ENCODE measurements at regions not wholly inside any gene's neighbourhood (a gene's known extent, or its start where the extent isn't known, plus 50 kb on each side); places are given as distances from the start of the nearest gene placed in this dataset.

- H3K79me2 ChIP-seq (ENCODE audit: control insufficient read depth, insufficient read depth, low read length): no peaks in the 10 kb centered on the region
- peaks cover 3% of the 10 kb centered on the region; the same call in 2 of the 3 replicates for H3K9me3 ChIP-seq (replicated peaks; ENCODE audit: control insufficient read depth, insufficient read depth, low read length)
- H2AFZ ChIP-seq (ENCODE audit: control insufficient read depth, low read depth, low read length): no peak overlapping the region
- peaks cover 13% of the 10 kb centered on the region for H3K4me1 ChIP-seq (ENCODE audit: control insufficient read depth, insufficient read depth, low read length)
- intact Hi-C loops (cut with micrococcal nuclease; ENCODE audit: unreplicated experiment) (no loop called here), in situ Hi-C loops (cut with MboI) (no loop called here)
- no peak overlapping the region for H3K9ac ChIP-seq (ENCODE audit: control insufficient read depth, insufficient read depth, low read length)
- no peaks in the 10 kb centered on the region for H3K27me3 ChIP-seq (replicated peaks in 1 of 2; ENCODE audit: control insufficient read depth in 2 of 2, insufficient read depth in 2 of 2, low read length in 1 of 2)
- TF ChIP-seq SPI1 (IDR thresholded peaks at IDR 0.05; ENCODE audit: borderline replicate concordance, insufficient read depth, low read depth, low read length): peak; percentile 23; the same call in 1 of the 2 replicates
- no peak for TF ChIP-seq BHLHE40 (IDR thresholded peaks at IDR 0.05; ENCODE audit: borderline replicate concordance in 1 of 2, low read depth in 2 of 2, low read length in 1 of 2)
- ChIA-PET POLR2A (interaction anchor here (0.5 kb wide), 1 partner anchor 741 kb away, joined by 4 read pairs; no protein-coding TSS in a partner anchor), SMC1A (ENCODE audit: uncharacterized antibody, unreplicated experiment) (interaction anchor here (1.0 kb wide), 1 partner anchor 367 kb away, joined by 3 read pairs; no protein-coding TSS in a partner anchor), CTCF (no interaction called here), RAD21 (ENCODE audit: unreplicated experiment) (no interaction called here)
- no peak overlapping the region for H3K4me2 ChIP-seq (ENCODE audit: control insufficient read depth, insufficient read depth)
- 37% methylated on average over 8 of the region's 8 CpGs for WGBS (ENCODE audit: insufficient coverage, insufficient replicate concordance, low lambda C conversion rate, missing lambda C conversion rate)
- no peak overlapping the region for H3K4me3 ChIP-seq
- no peaks in the 10 kb centered on the region for H4K20me1 ChIP-seq (ENCODE audit: control insufficient read depth, insufficient read depth)
- ATAC-seq (no peak), FAIRE-seq (no peak), DNase-seq (ENCODE audit: low read depth, low spot score) (no peak)
- BruUV-seq (replicated peaks): no TSS peak
- no peaks in the 10 kb centered on the region for H3K36me3 ChIP-seq (ENCODE audit: control insufficient read depth in 2 of 2, insufficient read depth in 2 of 2, low read length in 1 of 2)
- H3K27ac ChIP-seq (ENCODE audit: control insufficient read depth, insufficient read depth): no peak overlapping the region
Measured at GRCh38 chr4:152009983-152010709, 249.3 kb upstream of the GATB start.

- no peak for ATAC-seq
- TF ChIP-seq SUPT20H (IDR thresholded peaks at IDR 0.05; ENCODE audit: borderline replicate concordance, control insufficient read depth, low read depth, low read length): no peak
- TF ChIP-seq ZNF384 (IDR thresholded peaks at IDR 0.05; ENCODE audit: borderline replicate concordance, low read depth, low read length): no peak
- TF ChIP-seq STAT3 (IDR thresholded peaks at IDR 0.05; ENCODE audit: low read depth, low read length): no peak
- no peak for TF ChIP-seq JUND (IDR thresholded peaks at IDR 0.05; ENCODE audit: low read depth, low read length)
- TF ChIP-seq REST (IDR thresholded peaks at IDR 0.05; ENCODE audit: low read depth, low read length): no peak
- TF ChIP-seq MTA2 (IDR thresholded peaks at IDR 0.05; ENCODE audit: low read depth): no peak
- no peak for TF ChIP-seq IRF4 (IDR thresholded peaks at IDR 0.05; ENCODE audit: low read depth, low read length)
- no peak for TF ChIP-seq HCFC1 (IDR thresholded peaks at IDR 0.05; ENCODE audit: low read length)
- TF ChIP-seq EP300 (IDR thresholded peaks at IDR 0.05; ENCODE audit: borderline replicate concordance in 1 of 2, control insufficient read depth in 1 of 2, low read depth in 2 of 2, low read length in 2 of 2): no peak
- no peak for TF ChIP-seq SPI1 (IDR thresholded peaks at IDR 0.05; ENCODE audit: borderline replicate concordance, insufficient read depth, low read depth, low read length)
- no peak for TF ChIP-seq HDGF (IDR thresholded peaks at IDR 0.05)
Measured at GRCh38 chr4:152009031-152009670, 248.3 kb upstream of the GATB start.

More at GRCh38 chr4:152009031-152009670, 248.3 kb upstream of the GATB start:
- intact Hi-C loops (cut with micrococcal nuclease; ENCODE audit: unreplicated experiment): no loop called here
- Histone ChIP-seq H3K9ac (ENCODE audit: control insufficient read depth, insufficient read depth, low read length) (no peak overlapping the region), H2AFZ (ENCODE audit: control insufficient read depth, low read depth, low read length) (no peak overlapping the region), H3K4me1 (ENCODE audit: control insufficient read depth, insufficient read depth, low read length) (peaks cover 5% of the 10 kb centered on the region), H3K9me3 (replicated peaks; ENCODE audit: control insufficient read depth, insufficient read depth, low read length) (peaks cover 3% of the 10 kb centered on the region; the same call in 2 of the 3 replicates), H4K20me1 (ENCODE audit: control insufficient read depth, insufficient read depth) (no peaks in the 10 kb centered on the region), H3K36me3 (ENCODE audit: control insufficient read depth in 2 of 2, insufficient read depth in 2 of 2, low read length in 1 of 2) (no peaks in the 10 kb centered on the region), H3K79me2 (ENCODE audit: control insufficient read depth, insufficient read depth, low read length) (no peaks in the 10 kb centered on the region), H3K4me3 (no peak overlapping the region), H3K27me3 (replicated peaks in 1 of 2; ENCODE audit: control insufficient read depth in 2 of 2, insufficient read depth in 2 of 2, low read length in 1 of 2) (no peaks in the 10 kb centered on the region), H3K4me2 (ENCODE audit: control insufficient read depth, insufficient read depth) (no peak overlapping the region), H3K27ac (ENCODE audit: control insufficient read depth, insufficient read depth) (no peak overlapping the region)
- SMC1A ChIA-PET (ENCODE audit: uncharacterized antibody, unreplicated experiment): interaction anchor here (1.0 kb wide), 1 partner anchor 368 kb away, joined by 3 read pairs; no protein-coding TSS in a partner anchor
- POLR2A ChIA-PET: interaction anchor here (0.5 kb wide), 1 partner anchor 740 kb away, joined by 4 read pairs; no protein-coding TSS in a partner anchor
- CTCF ChIA-PET: no interaction called here
- in situ Hi-C loops (cut with MboI): no loop called here
- RAD21 ChIA-PET (ENCODE audit: unreplicated experiment): no interaction called here
- WGBS (ENCODE audit: insufficient coverage, insufficient replicate concordance, low lambda C conversion rate, missing lambda C conversion rate): 37% methylated on average over 6 of the region's 6 CpGs
- BruUV-seq (replicated peaks): no TSS peak
- DNase-seq (ENCODE audit: low read depth, low spot score) (no peak), FAIRE-seq (no peak)

Measured in GM12878 (cell line).